K562 (cell line): ENCODE measurements at regions not wholly inside any gene's neighbourhood (a gene's known extent, or its start where the extent isn't known, plus 50 kb on each side); places are given as distances from the start of the nearest gene placed in this dataset.

ENCODE experiments used
- ATAC-seq: fragments of 200-7000 bp; cut with Tn5 transposase; 3 replicates; pipeline ENCODE4 v1.9.1; 2020; ENCODE audit warnings: moderate library complexity
- BruUV-seq: library from RNA; stranded (reverse); fragments of 400-500 nt; replicated peaks from 2 replicates; lab custom pipeline; 2021; lab: Mats Ljungman, UMichigan
- CTCF ChIA-PET: fragments of 300-600 bp; formaldehyde crosslinking; extraction: SDS; loops from one replicate; lab custom pipeline; 2021; ENCODE audit warnings: low intra/inter-chr PET ratio; lab: Yijun Ruan, JAX
- POLR2A ChIA-PET: fragments of 300-600, 350-650 bp; sonication (Branson Sonifier 250); formaldehyde crosslinking; extraction: SDS; loops from one replicate; lab custom pipeline; 2021; ENCODE audit warnings: antibody characterized with exemption, inconsistent platforms; lab: Yijun Ruan, JAX
- DNase-seq, 4 experiments: peaks; one replicate each; pipeline versions ENCODE4 v3.0.0 to v3.0.0-alpha.2; 2011 to 2018; ENCODE audit warnings: low spot score in 3 of 4, mixed read lengths in 3 of 4; ENCODE audit errors: extremely low read depth in 1 of 4
- FAIRE-seq: peaks from 2 replicates; lab custom pipeline; 2011; peaks lifted over from hg19 to GRCh38; lab: Jason Lieb, UNC
- H2AFZ ChIP-seq: 2 replicates; pipeline ENCODE4 v1.6.0; 2011; ENCODE audit warnings: low read depth, low read length, control low read depth, inconsistent platforms
- H3K27ac ChIP-seq: fragments of 200-600 bp; 3 replicates; pipeline ENCODE4 v1.8.0; 2011; ENCODE audit warnings: low read depth, mild to moderate bottlenecking, control low read depth, inconsistent platforms, low read length, moderate library complexity, mixed read lengths; ENCODE audit errors: extremely low read depth
- H3K27me3 ChIP-seq, 2 experiments: fragments of 300-600 bp in 1 of 2; 2 replicates in 1 of 2; 3 replicates in 1 of 2; pipeline versions ENCODE4 v1.6.0 to v1.8.0; 2011; ENCODE audit warnings: inconsistent platforms in 2 of 2, low read length in 2 of 2, mild to moderate bottlenecking in 1 of 2, mixed read lengths in 1 of 2, moderate library complexity in 1 of 2; ENCODE audit not compliant: control insufficient read depth in 2 of 2, insufficient read depth in 2 of 2
- H3K36me3 ChIP-seq: fragments of 300-600 bp; 3 replicates; pipeline ENCODE4 v1.8.0; 2011; ENCODE audit warnings: mild to moderate bottlenecking, low read length, inconsistent platforms; ENCODE audit not compliant: control insufficient read depth, insufficient read depth
- H3K4me1 ChIP-seq, 2 experiments: fragments of 200-600 bp in 1 of 2; replicated peaks in 1 of 2; 2 replicates in 1 of 2; 3 replicates in 1 of 2; pipeline versions ENCODE4 v1.5.1 to v1.8.0; 2011; ENCODE audit warnings: inconsistent platforms in 2 of 2, low read length in 2 of 2, mild to moderate bottlenecking in 1 of 2, mixed read lengths in 1 of 2, moderate library complexity in 1 of 2; ENCODE audit not compliant: control insufficient read depth in 2 of 2, insufficient read depth in 2 of 2
- H3K4me2 ChIP-seq: 2 replicates; pipeline ENCODE4 v1.6.1; 2011; ENCODE audit warnings: low read length, control low read depth, inconsistent platforms, mixed read lengths; ENCODE audit not compliant: insufficient read depth
- H3K4me3 ChIP-seq: fragments of 200-600 bp; sonication (generic), shearing (Covaris generic); 2 replicates; pipeline ENCODE4 v1.5.1; 2016; ENCODE audit warnings: control low read depth, inconsistent platforms
- H3K79me2 ChIP-seq: fragments of 200-600 bp; 3 replicates; pipeline ENCODE4 v1.8.0; 2011; ENCODE audit warnings: low read length, inconsistent platforms; ENCODE audit not compliant: control insufficient read depth, insufficient read depth
- H3K9ac ChIP-seq, 2 experiments: 2 replicates each; pipeline versions ENCODE4 v1.6.0 to v1.6.1; 2011; ENCODE audit warnings: low read depth in 2 of 2, low read length in 2 of 2, control low read depth in 1 of 2, inconsistent platforms in 1 of 2, mild to moderate bottlenecking in 1 of 2, mixed read lengths in 1 of 2; ENCODE audit not compliant: insufficient read depth in 1 of 2
- H3K9me1 ChIP-seq: one replicate; pipeline ENCODE4 v1.6.0; 2011; ENCODE audit warnings: inconsistent platforms, mild to moderate bottlenecking, low read length, moderate library complexity; ENCODE audit not compliant: control insufficient read depth, insufficient read depth
- H3K9me3 ChIP-seq: replicated peaks from 2 replicates; pipeline ENCODE4 v1.5.1; 2011; ENCODE audit warnings: low read depth, low read length, inconsistent platforms; ENCODE audit not compliant: control insufficient read depth, insufficient read depth
- H4K20me1 ChIP-seq: replicated peaks from 2 replicates; pipeline ENCODE4 v1.6.1; 2011; ENCODE audit warnings: low read length, inconsistent platforms, mixed read lengths; ENCODE audit not compliant: control insufficient read depth, insufficient read depth
- ELF1 ChIP-seq: fragments of 200-800 bp; sonication (Bioruptor generic); IDR thresholded peaks from 2 replicates; pipeline ENCODE4 v1.6.1; 2016; ENCODE audit warnings: missing genetic modification characterization, missing compliant biosample characterization
- GABPA ChIP-seq: fragments of 200-800 bp; sonication (Bioruptor generic); conservative IDR thresholded peaks from 2 replicates; pipeline ENCODE4 v1.6.1; 2016; ENCODE audit warnings: low read depth, missing genetic modification characterization, missing compliant biosample characterization
- NRF1 ChIP-seq, 2 experiments: fragments of 450-650 bp; IDR thresholded peaks in 1 of 2; conservative IDR thresholded peaks in 1 of 2; 2 replicates each; pipeline ENCODE4 v1.6.1; 2014; ENCODE audit warnings: mild to moderate bottlenecking in 2 of 2
- SAFB ChIP-seq: fragments of 200-400 bp; formaldehyde crosslinking; IDR thresholded peaks from 2 replicates; pipeline ENCODE4 v1.6.1; 2017; ENCODE audit warnings: low read depth, low read length, borderline replicate concordance
- SMARCB1 ChIP-seq: IDR thresholded peaks from 2 replicates; pipeline ENCODE4 v1.6.1; 2011; ENCODE audit warnings: improper control_type of control experiment, low read depth; ENCODE audit not compliant: insufficient read length
- ZBTB9 ChIP-seq: fragments of 450-650 bp; formaldehyde crosslinking; IDR thresholded peaks from 2 replicates; pipeline ENCODE4 v1.4.0; 2020; ENCODE audit warnings: mild to moderate bottlenecking, moderate library complexity
- WGBS: fragments of 100-300 bp; shearing (Covaris generic); methylation state at CpG from one replicate; pipeline ENCODE4 v1.1.6; 2016; ENCODE audit warnings: low coverage, mixed read lengths; ENCODE audit not compliant: insufficient coverage; ENCODE audit errors: missing lambda C conversion rate; 5-methylcytosine and 5-hydroxymethylcytosine counted together
- in situ Hi-C: fragments of 300-500 bp; cut with MboI; formaldehyde crosslinking; loops from 4 replicates; pipeline ENCODE4 v1.15.0; 2018; ENCODE audit warnings: inconsistent platforms, mixed read lengths
- intact Hi-C: fragments of 100-400 bp; cut with micrococcal nuclease; formaldehyde crosslinking; loops from 2 replicates; pipeline ENCODE4 v1.14.2; 2022
- TF ChIP-seq, protein P1 (sequence below), 2 experiments: fragments of 450-650 bp; formaldehyde crosslinking in 1 of 2; IDR thresholded peaks; 2 replicates each; pipeline versions ENCODE4 v1.4.0 to v1.6.1; 2014 to 2020; ENCODE audit warnings: mild to moderate bottlenecking in 2 of 2, borderline replicate concordance in 1 of 2, low read depth in 1 of 2

GRCh38 chr5:29504411-29504810, 1689.1 kb upstream of the CDH6 start:
- Histone ChIP-seq H3K4me2 (no peak overlapping the region), H3K27ac (no peak overlapping the region), H3K27me3 (no peaks in the 10 kb centered on the region), H3K9me1 (no peaks in the 10 kb centered on the region), H3K9me3 (no peaks in the 10 kb centered on the region), H3K36me3 (no peaks in the 10 kb centered on the region), H3K4me3 (no peak overlapping the region), H4K20me1 (no peaks in the 10 kb centered on the region), H2AFZ (no peak overlapping the region), H3K79me2 (no peaks in the 10 kb centered on the region), H3K4me1 (no peaks in the 10 kb centered on the region), H3K9ac (no peak overlapping the region)
- in situ Hi-C loops (no loop called here), intact Hi-C loops (no loop called here)
- no peak for FAIRE-seq
- no peak for ATAC-seq
- CTCF ChIA-PET = no interaction called here
- BruUV-seq = no TSS peak
- DNase-seq = no peak
- POLR2A ChIA-PET = no interaction called here
- 0% methylated on average over 1 of the region's 1 CpG for WGBS
- TF ChIP-seq ELF1 (tag) = no peak
- TF ChIP-seq GABPA = no peak

DNA sequence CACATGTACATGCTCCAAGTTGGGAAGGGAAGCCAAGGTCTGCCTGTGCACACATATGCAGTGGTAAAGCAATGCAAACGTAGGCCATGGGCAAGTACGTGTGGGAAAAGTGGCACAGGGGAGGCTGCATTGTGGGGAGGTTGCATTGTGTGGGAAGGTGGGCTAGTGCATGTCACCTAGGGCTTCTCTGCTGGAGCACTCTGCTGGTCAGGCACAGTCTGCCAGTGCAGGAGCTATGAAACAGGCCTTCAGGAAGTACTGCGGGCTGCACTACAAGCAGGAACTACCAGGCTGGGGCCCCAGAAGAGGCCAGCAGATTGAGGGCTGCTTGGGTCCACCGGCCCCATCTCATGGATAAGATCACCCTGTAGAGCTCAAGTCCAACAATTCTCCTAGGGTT, 1694.6 kb upstream of the CDH6 start:
- no peaks in the 10 kb centered on the region for H3K9me3 ChIP-seq
- intact Hi-C loops = no loop called here

More for the DNA sequence above, 1694.6 kb upstream of the CDH6 start:
- BruUV-seq = no TSS peak
- ChIA-PET CTCF (no interaction called here), POLR2A (no interaction called here)
- H3K79me2 ChIP-seq = no peaks in the 10 kb centered on the region
- ATAC-seq = no peak
- no peak overlapping the region for H3K27ac ChIP-seq
- H3K9me1 ChIP-seq = no peaks in the 10 kb centered on the region
- H3K27me3 ChIP-seq = no peaks in the 10 kb centered on the region
- no peak for DNase-seq
- no peaks in the 10 kb centered on the region for H4K20me1 ChIP-seq
- no peak overlapping the region for H3K4me3 ChIP-seq
- no peaks in the 10 kb centered on the region for H3K36me3 ChIP-seq
- no peak for TF ChIP-seq SMARCB1
- no peak for TF ChIP-seq ZBTB9 (CRISPR knock-in tag)
- TF ChIP-seq SAFB = no peak
- TF ChIP-seq NRF1 (conservative IDR thresholded peaks at IDR 0.05 in 1 of 2, IDR thresholded peaks at IDR 0.05 in 1 of 2) = no peak
- TF ChIP-seq, protein P1, sequence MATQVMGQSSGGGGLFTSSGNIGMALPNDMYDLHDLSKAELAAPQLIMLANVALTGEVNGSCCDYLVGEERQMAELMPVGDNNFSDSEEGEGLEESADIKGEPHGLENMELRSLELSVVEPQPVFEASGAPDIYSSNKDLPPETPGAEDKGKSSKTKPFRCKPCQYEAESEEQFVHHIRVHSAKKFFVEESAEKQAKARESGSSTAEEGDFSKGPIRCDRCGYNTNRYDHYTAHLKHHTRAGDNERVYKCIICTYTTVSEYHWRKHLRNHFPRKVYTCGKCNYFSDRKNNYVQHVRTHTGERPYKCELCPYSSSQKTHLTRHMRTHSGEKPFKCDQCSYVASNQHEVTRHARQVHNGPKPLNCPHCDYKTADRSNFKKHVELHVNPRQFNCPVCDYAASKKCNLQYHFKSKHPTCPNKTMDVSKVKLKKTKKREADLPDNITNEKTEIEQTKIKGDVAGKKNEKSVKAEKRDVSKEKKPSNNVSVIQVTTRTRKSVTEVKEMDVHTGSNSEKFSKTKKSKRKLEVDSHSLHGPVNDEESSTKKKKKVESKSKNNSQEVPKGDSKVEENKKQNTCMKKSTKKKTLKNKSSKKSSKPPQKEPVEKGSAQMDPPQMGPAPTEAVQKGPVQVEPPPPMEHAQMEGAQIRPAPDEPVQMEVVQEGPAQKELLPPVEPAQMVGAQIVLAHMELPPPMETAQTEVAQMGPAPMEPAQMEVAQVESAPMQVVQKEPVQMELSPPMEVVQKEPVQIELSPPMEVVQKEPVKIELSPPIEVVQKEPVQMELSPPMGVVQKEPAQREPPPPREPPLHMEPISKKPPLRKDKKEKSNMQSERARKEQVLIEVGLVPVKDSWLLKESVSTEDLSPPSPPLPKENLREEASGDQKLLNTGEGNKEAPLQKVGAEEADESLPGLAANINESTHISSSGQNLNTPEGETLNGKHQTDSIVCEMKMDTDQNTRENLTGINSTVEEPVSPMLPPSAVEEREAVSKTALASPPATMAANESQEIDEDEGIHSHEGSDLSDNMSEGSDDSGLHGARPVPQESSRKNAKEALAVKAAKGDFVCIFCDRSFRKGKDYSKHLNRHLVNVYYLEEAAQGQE (IDR thresholded peaks at IDR 0.05; ENCODE audit: borderline replicate concordance) = no peak
- TF ChIP-seq, protein P1 (CRISPR knock-in tag; IDR thresholded peaks at IDR 0.05; ENCODE audit: low read depth) = no peak
- TF ChIP-seq, all 486 proteins: peak for 0
- WGBS = 0% methylated on average over 4 of the region's 4 CpGs
- in situ Hi-C loops = no loop called here
- Histone ChIP-seq H3K4me1 (no peaks in the 10 kb centered on the region), H2AFZ (no peak overlapping the region), H3K4me2 (no peak overlapping the region), H3K9ac (no peak overlapping the region)
- FAIRE-seq = no peak
